ENCODE measurements at regions not wholly inside any gene's neighbourhood (a gene's known extent, or its start where the extent isn't known, plus 50 kb on each side); places are given as distances from the start of the nearest gene placed in this dataset.
"Not testable (repeated sequence)": the region's sequence is repeated elsewhere in the genome, so short reads cannot be mapped to it uniquely, and the experiment has no call there.

DNA sequence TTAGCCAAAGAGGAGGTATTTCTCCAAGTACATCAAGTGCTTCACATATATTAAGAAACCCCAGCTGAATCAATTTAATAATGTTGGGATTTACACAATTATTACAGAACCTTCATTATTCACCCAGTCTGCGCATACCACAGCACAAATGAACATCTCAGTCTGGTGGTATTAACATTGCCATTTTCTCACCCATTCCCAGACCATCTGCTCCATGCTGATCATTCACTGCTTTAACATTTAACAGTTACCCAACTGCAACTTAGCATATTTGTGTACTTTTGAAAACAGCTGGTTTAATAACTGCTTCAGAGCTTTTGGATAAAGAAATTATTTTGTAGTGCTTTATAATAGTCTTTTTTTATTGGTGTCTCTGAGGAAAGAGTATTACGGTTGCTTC lies 1072.1 kb downstream of the NXPH1 start:
- TF ChIP-seq ZFX (IDR thresholded peaks at IDR 0.05; ENCODE audit: borderline replicate concordance): no peak
- H3K27ac ChIP-seq: no peak overlapping the region

DNA sequence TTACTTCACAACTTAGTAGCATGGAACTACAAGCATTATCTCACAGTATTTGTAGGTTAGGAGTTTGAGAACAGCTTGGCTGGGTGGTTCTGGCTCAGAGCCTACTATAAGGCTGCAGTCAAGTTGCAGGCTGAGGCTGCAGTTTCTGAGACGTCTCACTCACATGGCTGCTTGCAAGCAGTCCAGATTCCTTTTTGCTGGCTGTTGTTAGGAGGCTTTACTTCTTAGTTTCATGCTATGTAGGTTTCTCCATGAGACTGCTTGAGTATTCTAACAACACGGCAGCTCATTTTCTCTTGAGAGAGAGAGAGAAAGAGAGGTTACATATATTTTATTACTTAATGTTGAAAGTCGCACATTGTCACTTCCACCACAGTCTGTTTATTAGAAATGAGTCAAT lies 1073.9 kb downstream of the NXPH1 start:
- TF ChIP-seq, protein P1, sequence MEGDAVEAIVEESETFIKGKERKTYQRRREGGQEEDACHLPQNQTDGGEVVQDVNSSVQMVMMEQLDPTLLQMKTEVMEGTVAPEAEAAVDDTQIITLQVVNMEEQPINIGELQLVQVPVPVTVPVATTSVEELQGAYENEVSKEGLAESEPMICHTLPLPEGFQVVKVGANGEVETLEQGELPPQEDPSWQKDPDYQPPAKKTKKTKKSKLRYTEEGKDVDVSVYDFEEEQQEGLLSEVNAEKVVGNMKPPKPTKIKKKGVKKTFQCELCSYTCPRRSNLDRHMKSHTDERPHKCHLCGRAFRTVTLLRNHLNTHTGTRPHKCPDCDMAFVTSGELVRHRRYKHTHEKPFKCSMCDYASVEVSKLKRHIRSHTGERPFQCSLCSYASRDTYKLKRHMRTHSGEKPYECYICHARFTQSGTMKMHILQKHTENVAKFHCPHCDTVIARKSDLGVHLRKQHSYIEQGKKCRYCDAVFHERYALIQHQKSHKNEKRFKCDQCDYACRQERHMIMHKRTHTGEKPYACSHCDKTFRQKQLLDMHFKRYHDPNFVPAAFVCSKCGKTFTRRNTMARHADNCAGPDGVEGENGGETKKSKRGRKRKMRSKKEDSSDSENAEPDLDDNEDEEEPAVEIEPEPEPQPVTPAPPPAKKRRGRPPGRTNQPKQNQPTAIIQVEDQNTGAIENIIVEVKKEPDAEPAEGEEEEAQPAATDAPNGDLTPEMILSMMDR (IDR thresholded peaks at IDR 0.05): no peak
- no peak overlapping the region for H3K27ac ChIP-seq

DNA sequence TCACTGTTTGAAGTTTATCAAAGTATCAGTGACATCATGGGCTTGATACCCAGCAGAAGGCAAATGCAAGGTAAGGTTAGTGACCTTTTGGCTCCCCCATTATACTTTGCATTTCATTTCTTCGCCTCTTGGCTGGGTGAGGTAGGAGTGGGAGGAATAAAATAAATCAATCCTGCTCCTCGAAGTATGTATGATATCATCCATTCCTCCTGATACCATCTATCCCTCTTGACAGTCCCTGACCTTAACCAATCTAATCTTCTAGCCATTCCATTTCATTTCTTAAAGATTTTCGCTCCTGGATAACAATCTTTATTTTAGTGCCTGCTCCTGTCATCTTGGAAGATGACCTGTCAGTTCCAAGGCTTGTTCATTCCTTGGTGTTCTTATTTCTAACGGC lies 1083.3 kb downstream of the NXPH1 start:
- H3K27ac ChIP-seq: no peak overlapping the region
- TF ChIP-seq ZFX (IDR thresholded peaks at IDR 0.05; ENCODE audit: borderline replicate concordance): no peak
- TF ChIP-seq, protein P1 (IDR thresholded peaks at IDR 0.05): no peak

DNA sequence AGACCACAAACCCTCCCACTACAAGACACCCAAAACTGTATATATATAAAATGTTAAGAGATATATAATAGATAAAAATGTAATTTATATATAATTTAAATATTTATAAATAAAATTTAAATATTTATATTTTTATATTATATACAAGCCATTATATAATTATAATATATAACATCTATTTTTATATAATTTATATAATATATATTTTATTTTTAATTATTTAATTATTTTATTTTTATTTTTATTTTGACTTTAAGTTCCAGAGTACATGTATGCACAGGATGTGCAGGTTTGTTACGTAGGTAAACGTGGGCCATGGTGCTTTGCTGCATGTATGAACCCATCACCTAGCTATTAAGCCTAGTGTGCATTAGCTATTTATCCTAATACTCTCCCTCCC lies 1090.2 kb downstream of the NXPH1 start:
- H3K27ac ChIP-seq: no peak overlapping the region
- TF ChIP-seq, protein P1 (IDR thresholded peaks at IDR 0.05): no peak
- TF ChIP-seq ZFX (IDR thresholded peaks at IDR 0.05; ENCODE audit: borderline replicate concordance): no peak

DNA sequence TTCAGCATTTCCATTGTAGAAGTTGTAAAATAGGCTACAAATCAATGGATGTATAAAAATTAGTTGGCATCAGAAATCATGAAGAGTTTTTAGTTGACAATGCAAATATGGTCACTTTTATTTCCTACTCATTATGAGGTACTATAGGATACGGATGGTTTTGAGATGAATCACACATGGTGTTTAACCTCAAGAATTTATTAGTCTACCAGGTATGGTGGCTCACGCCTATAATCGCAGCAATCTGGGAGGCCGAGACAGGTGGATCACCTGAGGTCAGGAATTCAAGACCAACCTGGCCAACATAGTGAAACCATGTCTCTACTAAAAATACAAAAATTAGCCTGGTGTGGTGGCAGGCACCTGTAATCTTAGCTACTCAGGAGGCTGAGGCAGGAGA lies 1119.0 kb downstream of the NXPH1 start:
- not testable (repeated sequence) for H3K27ac ChIP-seq

DNA sequence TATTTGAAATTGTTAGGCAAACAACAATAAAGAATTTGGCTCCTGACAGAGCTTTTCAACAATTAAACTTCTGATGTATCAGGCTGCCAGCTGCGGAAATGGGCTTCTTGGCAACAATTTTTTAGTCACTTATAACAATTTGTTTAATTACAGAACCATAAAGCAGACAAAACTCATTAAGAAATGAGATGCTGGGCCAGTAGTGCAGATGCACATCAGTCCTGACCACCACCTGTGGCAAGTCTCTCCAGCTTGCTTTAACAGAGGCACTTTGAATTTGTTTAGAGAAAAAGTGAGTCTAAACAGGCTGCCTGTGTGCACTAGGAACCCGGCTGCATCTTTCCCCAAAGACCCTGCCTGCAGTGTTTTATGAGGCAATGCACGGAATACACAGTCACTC lies 1124.4 kb downstream of the NXPH1 start:
- TF ChIP-seq ZFX (IDR thresholded peaks at IDR 0.05; ENCODE audit: borderline replicate concordance): no peak
- TF ChIP-seq, protein P1 (IDR thresholded peaks at IDR 0.05): no peak

DNA sequence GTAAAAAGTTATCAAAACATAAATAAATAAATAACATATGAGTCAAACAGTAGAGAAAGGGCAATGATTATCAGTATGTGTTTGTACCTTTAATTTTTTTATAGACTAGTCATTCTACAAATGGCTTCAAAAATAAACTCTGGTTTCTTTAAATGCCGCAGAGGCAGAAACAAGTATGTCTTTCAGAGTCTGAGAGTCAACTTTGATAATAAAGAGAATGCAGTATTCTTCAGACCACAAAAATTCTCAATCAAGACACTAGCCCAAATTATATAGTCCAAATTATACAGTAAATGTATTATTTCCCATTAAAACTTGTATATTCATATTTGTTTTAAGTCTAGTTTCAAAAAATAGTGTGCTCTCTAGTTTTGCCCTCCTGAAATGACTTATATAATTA lies 1142.3 kb downstream of the NXPH1 start:
- no peak for TF ChIP-seq ZFX (IDR thresholded peaks at IDR 0.05; ENCODE audit: borderline replicate concordance)
- TF ChIP-seq, protein P1 (IDR thresholded peaks at IDR 0.05): no peak
- H3K27ac ChIP-seq: no peak overlapping the region

More for the DNA sequence above, 1124.4 kb downstream of the NXPH1 start:
- H3K27ac ChIP-seq: no peak overlapping the region

DNA sequence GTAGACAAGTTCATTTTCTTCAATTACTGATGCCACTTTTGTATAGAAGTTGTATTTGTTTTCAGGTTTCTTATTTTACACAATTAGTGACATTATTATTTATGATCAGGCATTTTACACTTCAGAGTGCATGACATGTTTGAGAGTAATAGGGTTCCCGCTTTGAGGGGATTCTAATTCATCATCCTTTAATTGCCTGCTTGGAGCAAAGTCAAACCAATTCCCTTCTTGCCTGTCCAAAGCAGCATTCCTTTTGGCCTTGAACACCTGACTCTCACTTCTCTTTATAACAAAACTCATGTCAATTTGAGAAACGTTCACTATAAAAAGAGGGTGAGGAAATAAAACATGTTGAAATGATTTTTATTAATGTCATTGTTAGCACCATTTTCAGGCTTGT lies 1149.4 kb downstream of the NXPH1 start:
- TF ChIP-seq, protein P1 (IDR thresholded peaks at IDR 0.05): no peak
- TF ChIP-seq ZFX (IDR thresholded peaks at IDR 0.05; ENCODE audit: borderline replicate concordance): no peak
- no peak overlapping the region for H3K27ac ChIP-seq
